ENCODE measurements at regions not wholly inside any gene's neighbourhood (a gene's known extent, or its start where the extent isn't known, plus 50 kb on each side); places are given as distances from the start of the nearest gene placed in this dataset.
"Not testable (repeated sequence)": the region's sequence is repeated elsewhere in the genome, so short reads cannot be mapped to it uniquely, and the experiment has no call there.

DNA sequence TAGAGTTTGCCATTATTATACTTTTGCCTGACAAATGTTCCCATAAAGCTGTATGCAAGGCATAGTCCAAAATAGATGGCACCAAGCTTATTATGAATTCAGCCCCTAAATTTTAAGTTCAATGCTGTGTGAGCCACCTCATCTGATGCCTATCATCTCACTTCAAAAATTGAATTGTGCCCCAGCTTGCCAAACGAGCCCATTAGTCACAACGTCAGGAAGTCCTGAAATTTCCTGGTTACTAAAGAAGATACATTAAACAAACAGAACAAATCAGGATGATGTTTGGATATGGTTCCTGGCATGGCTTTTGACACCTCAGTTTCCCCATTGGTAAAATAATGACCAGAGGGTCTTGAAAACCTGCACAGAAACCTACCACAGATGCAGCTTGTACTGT, 147.5 kb upstream of the SOX21 start:
- DNase-seq (ENCODE audit: low spot score in 2 of 2) (no peak), ATAC-seq (no peak)
- no peaks in the 10 kb centered on the region for H3K36me3 Mint-ChIP-seq
- no peaks in the 10 kb centered on the region for H3K9me3 Mint-ChIP-seq
- H3K4me3 Mint-ChIP-seq, result peak overlapping the region; percentile 68
- no peak overlapping the region for H3K27ac Mint-ChIP-seq
- H3K4me1 Mint-ChIP-seq, result peaks cover 7% of the 10 kb centered on the region

DNA sequence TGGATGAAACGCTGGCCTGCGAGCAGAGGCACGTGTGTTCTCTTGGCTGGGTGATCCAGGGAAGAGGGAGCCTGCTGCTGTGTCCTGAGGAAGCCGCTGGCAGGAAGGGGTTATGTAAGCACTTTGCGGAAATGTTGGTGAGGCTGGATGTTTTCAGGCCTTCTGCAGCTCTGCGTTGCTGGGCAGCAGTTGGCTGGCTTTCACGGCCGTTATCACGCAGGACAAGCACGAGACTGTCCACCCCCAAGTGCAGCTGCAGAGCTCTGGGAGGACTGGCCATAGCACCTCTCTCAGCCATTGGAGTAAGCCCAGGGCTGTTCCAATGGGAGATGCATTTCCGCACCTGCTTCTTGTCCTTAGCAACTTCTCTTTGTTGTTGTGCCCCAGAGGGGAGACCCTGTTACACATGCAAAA, 146.9 kb upstream of the SOX21 start:
- no peak overlapping the region for H3K27ac Mint-ChIP-seq
- DNase-seq (ENCODE audit: low spot score in 2 of 2) (no peak), ATAC-seq (no peak)
- H3K4me1 Mint-ChIP-seq, result peaks cover 7% of the 10 kb centered on the region
- no peaks in the 10 kb centered on the region for H3K9me3 Mint-ChIP-seq
- no peak overlapping the region for H3K4me3 Mint-ChIP-seq
- H3K36me3 Mint-ChIP-seq, result no peaks in the 10 kb centered on the region

DNA sequence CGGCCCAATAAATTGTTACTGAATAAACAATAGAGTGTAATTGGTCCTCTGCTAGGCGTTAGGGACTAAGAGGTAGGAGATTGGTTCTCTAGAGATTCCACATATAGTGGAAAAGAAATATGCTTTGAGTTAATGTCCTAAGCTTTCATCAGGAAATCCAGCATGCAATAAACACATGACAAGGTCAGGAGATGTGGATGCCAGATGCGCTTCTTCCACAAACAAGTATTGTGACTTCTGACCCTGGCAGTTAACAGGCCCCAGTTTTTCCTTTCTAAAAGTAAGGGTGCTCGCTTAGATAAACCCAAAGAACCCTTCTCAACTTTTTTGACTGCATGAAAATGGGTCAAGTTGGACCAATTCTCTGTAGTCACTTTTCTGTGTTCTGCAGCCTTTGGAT, 146.5 kb upstream of the SOX21 start:
- H3K27ac Mint-ChIP-seq, result no peak overlapping the region
- no peak overlapping the region for H3K4me3 Mint-ChIP-seq
- peaks cover 7% of the 10 kb centered on the region for H3K4me1 Mint-ChIP-seq
- DNase-seq (ENCODE audit: low spot score in 2 of 2) (no peak), ATAC-seq (no peak)
- H3K9me3 Mint-ChIP-seq, result no peaks in the 10 kb centered on the region
- H3K36me3 Mint-ChIP-seq, result no peaks in the 10 kb centered on the region

DNA sequence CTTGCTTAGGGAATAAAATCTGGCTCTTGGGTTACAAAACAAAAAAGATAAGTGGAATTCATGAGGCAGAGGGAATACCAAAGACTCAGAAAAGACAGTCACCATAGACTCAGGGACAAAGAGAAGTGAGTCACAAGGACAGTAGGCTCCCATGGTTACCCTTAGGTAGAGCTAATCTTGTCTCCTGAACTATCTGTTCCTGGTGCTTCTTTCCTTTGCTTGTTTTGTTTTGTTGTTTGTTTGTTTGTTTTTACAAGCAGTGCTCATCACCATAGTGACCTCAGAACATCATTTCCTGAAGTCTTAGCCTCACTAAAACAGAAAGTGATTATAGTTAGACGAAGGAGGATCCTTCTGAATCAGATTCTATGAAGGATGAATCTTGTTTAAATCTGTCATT, 142.3 kb upstream of the SOX21 start:
- Mint-ChIP-seq H3K36me3 (no peaks in the 10 kb centered on the region), H3K9me3 (no peaks in the 10 kb centered on the region), H3K4me1 (no peaks in the 10 kb centered on the region), H3K4me3 (no peak overlapping the region), H3K27ac (no peak overlapping the region)
- ATAC-seq, result peak; percentile 44
- DNase-seq (ENCODE audit: low spot score in 2 of 2), result no peak

DNA sequence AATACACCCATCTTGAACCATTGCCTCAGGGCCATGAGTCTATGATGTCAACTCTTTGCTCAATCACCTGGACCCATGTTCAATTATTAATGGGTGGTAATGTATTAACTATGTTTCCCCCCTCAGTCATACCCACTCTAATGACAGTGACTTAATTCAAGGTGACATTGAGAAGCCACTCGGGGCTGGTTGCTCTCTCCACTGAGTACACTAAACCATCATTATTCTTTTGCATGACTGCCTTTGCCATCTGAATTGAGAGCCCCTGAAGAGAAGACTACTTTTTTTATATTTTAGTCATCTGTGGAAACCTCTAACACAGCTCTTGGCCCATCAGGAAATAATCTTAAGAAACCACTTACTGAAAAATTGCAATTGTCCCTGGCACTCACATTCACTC, 139.2 kb upstream of the SOX21 start:
- H3K9me3 Mint-ChIP-seq, result no peaks in the 10 kb centered on the region
- H3K36me3 Mint-ChIP-seq, result no peaks in the 10 kb centered on the region
- H3K4me1 Mint-ChIP-seq, result no peaks in the 10 kb centered on the region

DNA sequence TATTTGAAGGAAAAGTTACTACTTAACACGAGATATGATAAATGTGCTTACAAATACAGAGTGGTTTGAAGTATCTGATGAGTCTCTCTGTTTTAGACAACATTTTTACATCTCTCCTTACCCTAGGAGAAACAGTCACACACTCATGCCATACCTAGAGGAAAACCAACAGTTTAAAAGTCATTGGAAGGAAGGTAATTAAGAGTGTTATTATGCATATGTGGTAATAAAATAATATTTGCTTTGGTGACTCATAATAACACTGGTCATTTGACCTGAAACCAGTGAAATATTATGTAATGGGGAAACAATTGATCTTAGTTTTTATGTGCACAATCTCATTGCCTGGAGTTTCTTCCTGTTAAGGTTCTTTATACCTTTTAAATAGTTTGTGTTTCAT, 136.9 kb upstream of the SOX21 start:
- Mint-ChIP-seq H3K36me3 (no peaks in the 10 kb centered on the region), H3K4me1 (no peaks in the 10 kb centered on the region), H3K9me3 (no peaks in the 10 kb centered on the region), H3K4me3 (no peak overlapping the region), H3K27ac (no peak overlapping the region)
- ATAC-seq (no peak), DNase-seq (ENCODE audit: low spot score in 2 of 2) (no peak)

More for the DNA sequence above, 139.2 kb upstream of the SOX21 start:
- Mint-ChIP-seq H3K27ac (no peak overlapping the region), H3K4me3 (no peak overlapping the region)
- DNase-seq (ENCODE audit: low spot score in 2 of 2) (no peak), ATAC-seq (no peak)

- H3K27ac Mint-ChIP-seq, result no peak overlapping the region
- H3K9me3 Mint-ChIP-seq, result no peaks in the 10 kb centered on the region
- ATAC-seq (no peak), DNase-seq (ENCODE audit: low spot score in 2 of 2) (no peak)
- H3K4me1 Mint-ChIP-seq, result no peaks in the 10 kb centered on the region
- H3K4me3 Mint-ChIP-seq, result no peak overlapping the region
- H3K36me3 Mint-ChIP-seq, result no peaks in the 10 kb centered on the region
Measured at GRCh38 chr13:94842901-94843300, 130.6 kb upstream of the SOX21 start.

DNA sequence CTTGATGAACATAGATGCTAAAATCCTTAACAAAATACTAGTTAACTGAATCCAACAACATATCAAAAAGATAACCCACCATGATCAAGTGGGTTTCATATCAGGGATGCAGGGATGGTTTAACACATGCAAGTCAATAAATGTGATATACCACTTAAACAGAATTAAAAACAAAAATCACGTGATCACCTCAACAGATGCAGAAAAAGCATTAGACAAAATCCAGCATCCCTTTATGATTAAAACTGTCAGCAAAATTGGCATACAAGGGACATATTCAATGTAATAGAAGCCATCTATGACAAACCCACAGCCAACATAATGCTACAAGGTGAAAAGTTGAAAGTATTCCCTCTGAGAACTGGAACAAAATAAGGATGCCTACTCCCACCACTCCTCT, 124.7 kb upstream of the SOX21 start:
- not testable (repeated sequence) for DNase-seq (ENCODE audit: low spot score in 2 of 2); H3K9me3 Mint-ChIP-seq; ATAC-seq; H3K36me3 Mint-ChIP-seq; H3K4me1 Mint-ChIP-seq; H3K4me3 Mint-ChIP-seq; H3K27ac Mint-ChIP-seq

DNA sequence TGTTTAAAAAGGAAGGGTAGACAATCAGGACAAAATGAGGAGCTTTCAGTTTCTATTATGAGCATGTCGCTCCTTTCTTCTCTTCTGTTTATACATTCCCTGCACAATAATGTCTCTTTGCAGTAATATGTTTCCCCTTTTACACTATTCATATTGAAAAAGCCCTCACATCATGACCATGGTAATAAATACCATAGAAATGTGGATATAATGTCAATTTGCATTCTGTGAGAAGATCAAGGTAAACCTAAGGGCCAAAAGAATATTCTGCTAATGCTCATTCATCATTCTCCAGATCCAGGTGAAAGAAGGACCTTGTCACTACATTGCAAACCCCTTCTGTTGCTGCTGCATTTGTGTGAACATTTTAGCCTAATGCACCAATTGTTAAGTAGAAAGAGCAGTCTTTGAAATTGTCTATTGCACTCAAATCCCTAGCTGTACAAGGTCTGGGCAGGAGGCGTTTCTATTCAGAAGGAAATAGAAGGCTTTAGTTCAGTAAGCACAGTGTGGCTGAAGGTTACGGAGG, 117.6 kb upstream of the SOX21 start:
- no peak for ATAC-seq

DNA sequence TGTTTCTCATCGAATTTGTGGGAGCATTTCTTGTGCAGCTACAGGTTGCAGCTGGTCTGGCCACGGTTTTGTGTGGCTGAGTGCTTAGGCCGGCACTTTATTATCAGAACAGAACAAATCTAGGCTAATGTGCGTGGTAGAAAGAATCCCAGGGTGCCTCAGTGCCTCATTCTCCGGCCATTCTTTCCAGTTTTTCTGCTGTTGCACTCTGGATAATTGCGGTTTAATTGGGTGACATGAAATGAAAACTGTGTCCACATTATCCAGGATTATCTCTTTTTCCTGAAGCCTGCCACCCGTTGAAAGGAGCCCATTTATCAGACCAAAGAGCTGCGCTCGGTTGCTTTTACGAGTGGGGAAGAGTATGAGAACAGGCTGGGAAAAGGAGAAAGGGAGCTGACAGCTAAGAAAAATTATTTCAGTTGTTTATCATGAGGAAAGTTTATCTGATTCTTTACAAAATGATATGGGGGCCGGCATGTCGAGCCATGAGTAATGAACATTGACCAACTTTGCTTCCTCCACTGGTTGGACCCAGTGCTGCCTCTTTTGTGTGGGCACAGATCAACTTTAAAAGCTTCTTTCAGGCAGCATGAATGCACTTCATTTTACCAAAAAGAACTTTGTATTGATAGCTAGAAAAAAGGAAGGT, 117.0 kb upstream of the SOX21 start:
- ATAC-seq (no peak), DNase-seq (ENCODE audit: low spot score in 2 of 2) (no peak)
- Mint-ChIP-seq H3K4me1 (no peaks in the 10 kb centered on the region), H3K9me3 (no peaks in the 10 kb centered on the region), H3K4me3 (no peak overlapping the region), H3K36me3 (no peaks in the 10 kb centered on the region), H3K27ac (no peak overlapping the region)

More for the DNA sequence above, 117.6 kb upstream of the SOX21 start:
- H3K4me3 Mint-ChIP-seq, result no peak overlapping the region
- H3K4me1 Mint-ChIP-seq, result no peaks in the 10 kb centered on the region
- H3K36me3 Mint-ChIP-seq, result no peaks in the 10 kb centered on the region
- no peak for DNase-seq (ENCODE audit: low spot score in 2 of 2)
- H3K27ac Mint-ChIP-seq, result no peak overlapping the region
- H3K9me3 Mint-ChIP-seq, result no peaks in the 10 kb centered on the region

DNA sequence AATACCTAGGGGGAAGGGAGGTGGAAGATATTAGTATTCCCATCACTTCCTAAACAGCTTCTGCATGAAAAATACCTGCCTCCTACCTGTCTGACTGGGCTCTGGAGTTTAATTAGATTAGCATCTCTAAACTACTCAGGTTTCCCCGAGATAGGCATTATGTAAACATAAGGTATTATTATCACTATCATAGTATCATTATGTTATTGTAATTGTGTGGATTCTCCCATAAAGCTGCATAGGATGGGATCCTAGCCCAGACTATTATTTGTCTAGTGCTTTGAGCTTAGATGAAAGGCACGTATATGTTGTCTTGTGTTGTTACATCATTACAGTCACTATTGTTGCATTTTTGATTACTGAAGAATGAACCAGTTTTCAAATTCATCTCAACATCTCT, 115.2 kb upstream of the SOX21 start:
- ATAC-seq, result no peak
- Mint-ChIP-seq H3K4me3 (no peak overlapping the region), H3K9me3 (no peaks in the 10 kb centered on the region), H3K4me1 (no peaks in the 10 kb centered on the region), H3K27ac (no peak overlapping the region), H3K36me3 (no peaks in the 10 kb centered on the region)
- no peak for DNase-seq (ENCODE audit: low spot score in 2 of 2)

GRCh38 chr13:94825507-94825906, 113.2 kb upstream of the SOX21 start:
- Mint-ChIP-seq H3K9me3 (peaks cover 3% of the 10 kb centered on the region), H3K4me3 (no peak overlapping the region), H3K27ac (no peak overlapping the region), H3K36me3 (no peaks in the 10 kb centered on the region), H3K4me1 (no peaks in the 10 kb centered on the region)
- no peak for DNase-seq (ENCODE audit: low spot score in 2 of 2)
- no peak for ATAC-seq

DNA sequence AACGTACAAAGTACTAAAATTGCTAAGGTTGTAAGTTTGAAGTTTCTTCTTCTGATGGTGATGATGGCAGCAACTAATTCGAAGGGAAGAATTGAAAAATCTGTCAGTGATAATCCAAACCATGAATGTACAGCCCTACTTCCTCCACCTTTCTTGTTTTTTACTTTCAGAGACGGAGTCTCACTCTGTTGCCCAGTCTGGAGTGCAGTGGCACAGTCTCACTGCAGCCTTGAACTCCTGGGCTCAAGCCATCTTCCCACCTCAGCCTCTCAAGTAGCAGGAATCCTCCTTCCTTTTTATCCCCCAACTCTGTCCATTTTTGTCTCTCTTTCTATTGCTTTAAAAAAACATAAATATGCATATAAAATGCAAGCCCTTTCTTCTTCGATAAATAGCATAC, 112.3 kb upstream of the SOX21 start:
- ATAC-seq (no peak), DNase-seq (ENCODE audit: low spot score in 2 of 2) (no peak)
- no peaks in the 10 kb centered on the region for H3K4me1 Mint-ChIP-seq
- no peak overlapping the region for H3K27ac Mint-ChIP-seq
- peaks cover 3% of the 10 kb centered on the region for H3K9me3 Mint-ChIP-seq
- H3K36me3 Mint-ChIP-seq, result no peaks in the 10 kb centered on the region
- no peak overlapping the region for H3K4me3 Mint-ChIP-seq

- Mint-ChIP-seq H3K4me1 (no peaks in the 10 kb centered on the region), H3K9me3 (peaks cover 3% of the 10 kb centered on the region), H3K27ac (no peak overlapping the region), H3K36me3 (no peaks in the 10 kb centered on the region), H3K4me3 (no peak overlapping the region)
- no peak for ATAC-seq
- no peak for DNase-seq (ENCODE audit: low spot score in 2 of 2)
Measured at GRCh38 chr13:94822356-94822755, 110.0 kb upstream of the SOX21 start.

DNA sequence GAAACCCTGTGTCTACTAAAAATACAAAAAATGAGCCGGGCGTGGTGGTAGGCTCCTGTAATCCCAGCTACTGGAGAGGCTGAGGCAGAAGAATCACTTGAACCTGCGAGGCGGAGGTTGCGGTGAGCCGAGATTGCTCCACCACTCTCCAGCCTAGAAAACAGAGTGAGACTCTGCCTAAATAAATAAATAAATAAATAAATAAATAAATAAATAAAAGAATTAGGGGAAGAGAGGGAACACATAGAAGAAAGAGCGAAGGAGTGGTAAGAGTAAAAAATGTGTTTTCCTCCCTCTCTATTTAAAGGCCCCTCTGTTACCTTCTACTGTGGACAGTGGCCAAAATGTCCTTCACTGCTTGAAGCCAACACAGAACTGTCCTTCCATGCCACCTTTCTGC, 103.9 kb upstream of the SOX21 start:
- no peak for DNase-seq (ENCODE audit: low spot score in 2 of 2)
- Mint-ChIP-seq H3K9me3 (no peaks in the 10 kb centered on the region), H3K4me1 (no peaks in the 10 kb centered on the region), H3K36me3 (no peaks in the 10 kb centered on the region), H3K4me3 (no peak overlapping the region), H3K27ac (no peak overlapping the region)
- ATAC-seq, result no peak

- Mint-ChIP-seq H3K27ac (no peak overlapping the region), H3K9me3 (no peaks in the 10 kb centered on the region), H3K4me1 (no peaks in the 10 kb centered on the region), H3K4me3 (no peak overlapping the region), H3K36me3 (no peaks in the 10 kb centered on the region)
- DNase-seq (ENCODE audit: low spot score in 2 of 2) (no peak), ATAC-seq (no peak)
Measured at GRCh38 chr13:94813920-94814475, 101.7 kb upstream of the SOX21 start.

Measured in stimulated activated effector memory CD8-positive, alpha-beta T cell treated with anti-CD3 and anti-CD28 coated beads, Interleukin-12 subunit alpha, Interleukin-12 subunit beta, amount 100 ng/mL, for 72 hours (primary cell).